GM18867 (cell line): ENCODE measurements at regions not wholly inside any gene's neighbourhood (a gene's known extent, or its start where the extent isn't known, plus 50 kb on each side); places are given as distances from the start of the nearest gene placed in this dataset.

Experiments
- ATAC-seq: cut with Tn5 transposase; IDR thresholded peaks from one replicate; pipeline ENCODE4 v1.9.1; 2021; ENCODE audit warnings: mild to moderate bottlenecking, moderate library complexity; ENCODE audit not compliant: unreplicated experiment

- no peak for ATAC-seq
Observed at GRCh38 chr7:41808541-41808940, 105.7 kb upstream of the INHBA start.

- no peak for ATAC-seq
Observed at GRCh38 chr7:41803569-41803968, 100.7 kb upstream of the INHBA start.

GRCh38 chr7:41796331-41796730 is 93.4 kb upstream of the INHBA start:
- ATAC-seq, result no peak

- no peak for ATAC-seq
Observed at GRCh38 chr7:41795276-41795833, 92.5 kb upstream of the INHBA start.

- no peak for ATAC-seq
Observed at GRCh38 chr7:41793556-41793955, 90.7 kb upstream of the INHBA start.

GRCh38 chr7:41792120-41792519 is 89.2 kb upstream of the INHBA start:
- no peak for ATAC-seq

- ATAC-seq, result no peak
Observed at GRCh38 chr7:41788556-41788955, 85.7 kb upstream of the INHBA start.

GRCh38 chr7:41787651-41788350 is 84.9 kb upstream of the INHBA start:
- ATAC-seq, result no peak

GRCh38 chr7:41786944-41787343 is 84.1 kb upstream of the INHBA start:
- ATAC-seq, result no peak

GRCh38 chr7:41786404-41786803 is 83.5 kb upstream of the INHBA start:
- ATAC-seq, result no peak

- no peak for ATAC-seq
Observed at GRCh38 chr7:41785840-41786239, 83.0 kb upstream of the INHBA start.

GRCh38 chr7:41785265-41785664 is 82.4 kb upstream of the INHBA start:
- no peak for ATAC-seq

GRCh38 chr7:41779918-41780317 is 77.0 kb upstream of the INHBA start:
- ATAC-seq, result no peak

GRCh38 chr7:41777894-41778596 is 75.2 kb upstream of the INHBA start:
- no peak for ATAC-seq

- no peak for ATAC-seq
Observed at GRCh38 chr7:41774966-41775365, 72.1 kb upstream of the INHBA start.

GRCh38 chr7:41773756-41774155 is 70.9 kb upstream of the INHBA start:
- ATAC-seq, result no peak

- ATAC-seq, result no peak
Observed at GRCh38 chr7:41771717-41772116, 68.8 kb upstream of the INHBA start.

- no peak for ATAC-seq
Observed at GRCh38 chr7:41769162-41769561, 66.3 kb upstream of the INHBA start.

- ATAC-seq, result no peak
Observed at GRCh38 chr7:41763626-41764025, 60.7 kb upstream of the INHBA start.

GRCh38 chr7:41762641-41763040 is 59.8 kb upstream of the INHBA start:
- ATAC-seq, result no peak

- no peak for ATAC-seq
Observed at GRCh38 chr7:41760293-41760692, 57.4 kb upstream of the INHBA start.

GRCh38 chr7:41758321-41758720 is 55.4 kb upstream of the INHBA start:
- ATAC-seq, result no peak
